ENCODE measurements at regions not wholly inside any gene's neighbourhood (a gene's known extent, or its start where the extent isn't known, plus 50 kb on each side); places are given as distances from the start of the nearest gene placed in this dataset.
A peak's percentile ranks its signal among the peaks of the same experiment; 100 is the strongest.

GRCh38 chr10:118817328-118818068 is 62.7 kb upstream of the CACUL1 start:
- 89 to 92% methylated on average over 18 of the region's 18 CpGs for WGBS, 2 donors
- H3K9me3 ChIP-seq = no peaks in the 10 kb centered on the region
- intact Hi-C loops (cut with DNase I) = no loop called here
- peak overlapping the region; percentile 51 to 85 (median 63) for H3K27ac ChIP-seq
- no peaks in the 10 kb centered on the region for H3K27me3 ChIP-seq
- DNase-seq = no peak
- no peaks in the 10 kb centered on the region for H3K36me3 ChIP-seq
- H3K4me1 ChIP-seq = peaks cover 9 to 25% of the 10 kb centered on the region in 2 donors
- TF ChIP-seq POLR2A (IDR thresholded peaks at IDR 0.05) = no peak
- TF ChIP-seq CTCF (IDR thresholded peaks at IDR 0.05) = no peak
- H3K4me3 ChIP-seq (replicated peaks in 1 of 3) = no peak overlapping the region

GRCh38 chr10:118818621-118819221 is 64.0 kb upstream of the CACUL1 start:
- no peak overlapping the region for H3K4me3 ChIP-seq (replicated peaks in 1 of 3)
- H3K27ac ChIP-seq = peak overlapping the region; percentile 64 to 85 (median 79)
- 41 to 42% methylated on average over 6 to 13 of the region's 17 CpGs for WGBS, 2 donors
- H3K36me3 ChIP-seq = no peaks in the 10 kb centered on the region
- no peaks in the 10 kb centered on the region for H3K9me3 ChIP-seq
- H3K4me1 ChIP-seq = peaks cover 9 to 25% of the 10 kb centered on the region in 2 donors
- TF ChIP-seq CTCF (IDR thresholded peaks at IDR 0.05) (no peak), POLR2A (IDR thresholded peaks at IDR 0.05) (no peak)
- DNase-seq = peak; percentile 95 to 97
- intact Hi-C loops (cut with DNase I) = no loop called here
- no peaks in the 10 kb centered on the region for H3K27me3 ChIP-seq

GRCh38 chr10:118820326-118821116 is 65.8 kb upstream of the CACUL1 start:
- Histone ChIP-seq H3K27me3 (no peaks in the 10 kb centered on the region), H3K36me3 (no peaks in the 10 kb centered on the region), H3K27ac (no peak overlapping the region), H3K9me3 (no peaks in the 10 kb centered on the region), H3K4me3 (replicated peaks in 1 of 3) (no peak overlapping the region), H3K4me1 (peaks cover 9 to 25% of the 10 kb centered on the region in 2 donors)
- TF ChIP-seq POLR2A (IDR thresholded peaks at IDR 0.05) (no peak), CTCF (IDR thresholded peaks at IDR 0.05) (no peak)
- WGBS, 2 donors = 87 to 90% methylated on average over 15 to 16 of the region's 16 CpGs
- intact Hi-C loops (cut with DNase I) = no loop called here
- DNase-seq = no peak

- Histone ChIP-seq H3K27ac (no peak overlapping the region), H3K4me1 (peaks cover 6 to 8% of the 10 kb centered on the region in 2 donors), H3K36me3 (no peaks in the 10 kb centered on the region), H3K27me3 (no peaks in the 10 kb centered on the region), H3K4me3 (replicated peaks in 1 of 3) (no peak overlapping the region), H3K9me3 (no peaks in the 10 kb centered on the region)
- DNase-seq = no peak
- WGBS, 2 donors = 89 to 92% methylated on average over 4 of the region's 4 CpGs
- no peak for TF ChIP-seq POLR2A (IDR thresholded peaks at IDR 0.05)
- no peak for TF ChIP-seq CTCF (IDR thresholded peaks at IDR 0.05)
- intact Hi-C loops (cut with DNase I) = no loop called here
Observed at GRCh38 chr10:118823256-118823907, 68.6 kb upstream of the CACUL1 start.

All from thyroid gland (tissue), 4 donors.